ENCODE measurements at regions not wholly inside any gene's neighbourhood (a gene's known extent, or its start where the extent isn't known, plus 50 kb on each side); places are given as distances from the start of the nearest gene placed in this dataset.
A peak's percentile ranks its signal among the peaks of the same experiment; 100 is the strongest.

DNA sequence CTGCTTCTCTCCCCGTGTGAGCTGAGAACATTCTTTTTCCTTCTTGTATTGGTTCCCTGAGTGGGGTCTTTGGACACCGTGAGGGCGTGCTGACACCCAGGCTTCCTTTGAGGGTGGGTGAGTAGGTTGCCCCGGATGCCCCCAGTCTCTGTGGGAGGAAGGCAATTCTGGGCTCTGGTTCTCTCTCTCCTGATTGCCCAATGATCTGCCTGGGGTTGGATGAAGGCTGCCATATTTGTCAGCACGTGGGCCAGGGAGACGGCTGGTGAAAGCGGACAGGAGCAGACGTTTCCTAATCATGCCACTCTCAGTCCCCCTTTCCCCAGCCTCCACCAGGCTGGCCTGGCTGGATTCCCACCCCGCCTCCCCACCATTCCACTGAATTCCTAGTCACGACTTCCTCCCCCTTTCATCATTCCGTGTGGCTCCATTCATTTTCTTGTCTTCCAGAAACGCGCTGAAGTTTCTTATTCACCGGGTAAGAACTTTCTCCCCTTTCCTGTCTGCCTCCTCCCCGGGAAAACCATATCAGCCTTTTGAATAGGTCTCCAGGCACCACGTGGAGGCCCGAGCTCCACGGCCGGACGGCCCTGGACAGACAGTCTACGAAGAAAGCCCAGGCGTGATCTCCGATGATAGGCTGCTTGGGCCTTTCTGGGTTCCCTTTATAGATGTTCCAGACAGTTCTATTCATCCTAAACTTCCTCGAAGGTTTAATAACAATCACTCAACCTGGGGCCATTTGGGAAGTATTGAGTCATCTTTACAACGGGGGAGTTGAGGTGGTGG is 98.7 kb upstream of the NPTX2 start:
- DNase-seq (ENCODE audit: low read depth): no peak
- no peak overlapping the region for H3K4me3 ChIP-seq (ENCODE audit: low read length)
- no peak for TF ChIP-seq CTCF (conservative IDR thresholded peaks at IDR 0.05; ENCODE audit: low read length)

DNA sequence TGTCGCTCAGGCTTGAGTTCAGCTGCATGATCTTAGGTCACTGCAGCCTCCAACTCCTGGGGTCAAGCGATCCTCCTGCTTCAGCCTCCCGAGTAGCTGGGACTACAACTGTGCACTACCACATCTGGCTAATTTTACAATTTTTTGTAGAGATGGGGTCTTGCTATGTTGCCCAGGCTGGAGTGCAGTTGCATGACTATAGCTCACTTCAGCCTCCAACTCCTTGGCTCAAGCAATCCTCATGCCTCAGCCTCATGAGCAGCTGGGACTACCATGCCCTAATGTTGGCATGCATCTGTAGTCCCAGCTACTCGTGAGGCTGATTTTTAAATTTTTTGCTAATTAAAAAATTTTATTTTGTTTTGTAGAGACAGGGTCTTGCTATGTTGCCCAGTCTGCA is 101.9 kb upstream of the NPTX2 start:
- no peak for TF ChIP-seq CTCF (conservative IDR thresholded peaks at IDR 0.05; ENCODE audit: low read length)
- no peak overlapping the region for H3K4me3 ChIP-seq (ENCODE audit: low read length)
- DNase-seq (ENCODE audit: low read depth): no peak

DNA sequence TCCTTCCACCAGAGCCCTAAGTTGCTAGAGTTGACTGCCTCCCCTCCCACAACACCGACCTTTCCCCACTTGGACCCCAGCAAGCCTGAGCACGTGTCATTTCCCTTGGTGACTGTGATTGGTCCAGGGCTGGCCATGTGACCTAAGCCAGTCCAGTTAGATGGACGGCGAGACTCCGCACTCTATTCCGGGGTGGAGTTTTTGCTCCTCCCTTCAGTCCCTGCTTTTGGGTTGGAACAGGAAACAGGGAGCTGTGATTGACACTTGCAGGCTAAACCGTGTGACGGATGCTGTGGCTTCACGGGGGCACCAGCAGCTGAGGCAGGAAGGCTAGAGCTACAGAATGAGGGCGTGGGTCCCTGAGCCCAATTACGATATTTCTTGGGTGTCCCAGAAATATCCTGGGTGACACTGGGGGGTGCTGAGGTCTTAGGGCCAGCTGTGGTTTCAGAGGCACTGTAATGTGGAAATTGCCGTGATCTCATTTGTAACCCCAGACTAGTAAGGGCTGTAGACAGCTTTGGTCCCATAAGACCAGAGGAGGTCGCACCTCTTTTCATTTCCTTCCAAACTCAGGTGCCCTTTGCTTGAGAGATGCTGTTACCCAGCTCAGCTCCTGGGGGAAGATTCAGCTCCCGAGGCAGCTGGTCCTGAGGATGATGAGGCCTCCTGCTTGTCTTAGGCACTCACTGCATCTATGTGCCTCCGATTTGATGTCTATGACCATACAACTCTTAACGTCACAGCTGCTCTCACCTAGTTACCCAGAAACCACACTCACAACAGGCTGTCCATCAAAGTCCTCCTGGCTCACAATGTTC is 102.7 kb upstream of the NPTX2 start:
- TF ChIP-seq CTCF (conservative IDR thresholded peaks at IDR 0.05; ENCODE audit: low read length): no peak
- DNase-seq (ENCODE audit: low read depth): no peak
- no peak overlapping the region for H3K4me3 ChIP-seq (ENCODE audit: low read length)

- no peak overlapping the region for H3K4me3 ChIP-seq (ENCODE audit: low read length)
- DNase-seq (ENCODE audit: low read depth): no peak
- TF ChIP-seq CTCF (conservative IDR thresholded peaks at IDR 0.05; ENCODE audit: low read length): no peak
These were observed 105.9 kb upstream of the NPTX2 start for GRCh38 chr7:98511175-98511574.

- no peak overlapping the region for H3K4me3 ChIP-seq (ENCODE audit: low read length)
- TF ChIP-seq CTCF (conservative IDR thresholded peaks at IDR 0.05; ENCODE audit: low read length): no peak
- DNase-seq (ENCODE audit: low read depth): peak; percentile 8
These were observed 107.2 kb upstream of the NPTX2 start for GRCh38 chr7:98509836-98510235.

DNA sequence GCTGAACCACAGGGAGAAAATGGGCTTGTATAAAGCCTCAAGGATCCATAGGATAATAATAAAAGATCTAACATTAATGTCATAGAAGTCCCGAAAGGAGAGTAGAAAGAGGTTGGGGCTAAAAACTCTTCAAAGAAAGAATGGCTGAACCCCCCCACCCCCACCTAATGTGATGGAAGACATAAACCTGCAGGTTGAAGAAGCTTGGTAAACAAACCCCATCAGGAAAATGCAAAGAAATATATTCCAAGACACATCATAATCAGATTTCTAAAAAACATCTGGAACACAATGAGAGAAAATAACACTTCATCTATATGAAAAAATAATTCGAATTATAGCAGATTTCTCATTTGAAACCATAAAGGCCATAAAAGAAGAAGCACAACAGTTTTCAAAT is 105.6 kb upstream of the BAIAP2L1 start:
- DNase-seq (ENCODE audit: low read depth): no peak
- H3K4me3 ChIP-seq (ENCODE audit: low read length): no peak overlapping the region
- no peak for TF ChIP-seq CTCF (conservative IDR thresholded peaks at IDR 0.05; ENCODE audit: low read length)

GRCh38 chr7:98500764-98501163 is 99.9 kb upstream of the BAIAP2L1 start:
- H3K4me3 ChIP-seq (ENCODE audit: low read length): no peak overlapping the region
- DNase-seq (ENCODE audit: low read depth): no peak
- TF ChIP-seq CTCF (conservative IDR thresholded peaks at IDR 0.05; ENCODE audit: low read length): no peak

All from AG10803 (cell line).